Thyroid gland (tissue), 4 donors: ENCODE measurements at regions not wholly inside any gene's neighbourhood (a gene's known extent, or its start where the extent isn't known, plus 50 kb on each side); places are given as distances from the start of the nearest gene placed in this dataset.

Experiments used
- CTCF ChIP-seq, 6 experiments: fragments of 200-600 bp in 3 of 6; fragments of 450-650 bp in 3 of 6; sonication (generic) in 3 of 6; IDR thresholded peaks; one replicate each; pipeline ENCODE4 v1.5.1; 2016 to 2019; ENCODE audit warnings: antibody characterized with exemption in 6 of 6, mild to moderate bottlenecking in 2 of 6, inconsistent platforms in 1 of 6, moderate library complexity in 1 of 6
- POLR2A ChIP-seq, 2 donors: fragments of 450-650 bp; IDR thresholded peaks; one replicate each; pipeline ENCODE4 v1.6.1; 2017; ENCODE audit warnings: antibody characterized with exemption in 2 of 2, mild to moderate bottlenecking in 2 of 2, moderate library complexity in 1 of 2

GRCh38 chr18:51278045-51278649, 80.7 kb upstream of the MEX3C start:
- TF ChIP-seq CTCF (IDR thresholded peaks at IDR 0.05) (no peak), POLR2A (IDR thresholded peaks at IDR 0.05) (no peak)
